ENCODE measurements at regions not wholly inside any gene's neighbourhood (a gene's known extent, or its start where the extent isn't known, plus 50 kb on each side); places are given as distances from the start of the nearest gene placed in this dataset.
"Not testable (repeated sequence)": the region's sequence is repeated elsewhere in the genome, so short reads cannot be mapped to it uniquely, and the experiment has no call there.

GRCh38 chr4:58303456-58303855 lies 1193.3 kb upstream of the IGFBP7 start:
- no peaks in the 10 kb centered on the region for H3K27me3 Mint-ChIP-seq
- H3K27ac Mint-ChIP-seq = no peak overlapping the region
- H3K36me3 Mint-ChIP-seq (ENCODE audit: low read depth) = no peaks in the 10 kb centered on the region
- H3K9me3 Mint-ChIP-seq = peaks cover 9% of the 10 kb centered on the region
- H3K4me3 Mint-ChIP-seq = no peak overlapping the region
- ATAC-seq (replicated peaks) = no peak
- H3K4me1 Mint-ChIP-seq = no peaks in the 10 kb centered on the region

- Mint-ChIP-seq H3K27ac (no peak overlapping the region), H3K4me1 (no peaks in the 10 kb centered on the region), H3K36me3 (ENCODE audit: low read depth) (no peaks in the 10 kb centered on the region), H3K9me3 (peaks cover 13% of the 10 kb centered on the region), H3K27me3 (no peaks in the 10 kb centered on the region), H3K4me3 (no peak overlapping the region)
- no peak for ATAC-seq (replicated peaks)
These were observed 1191.3 kb upstream of the IGFBP7 start for GRCh38 chr4:58301376-58301999.

- Mint-ChIP-seq H3K9me3 (peaks cover 21% of the 10 kb centered on the region), H3K4me3 (no peak overlapping the region), H3K4me1 (no peaks in the 10 kb centered on the region), H3K27me3 (no peaks in the 10 kb centered on the region), H3K36me3 (ENCODE audit: low read depth) (no peaks in the 10 kb centered on the region), H3K27ac (no peak overlapping the region)
- no peak for ATAC-seq (replicated peaks)
These were observed 1176.2 kb upstream of the IGFBP7 start for GRCh38 chr4:58286335-58286734.

GRCh38 chr4:58280928-58281327 lies 1170.7 kb upstream of the IGFBP7 start:
- H3K36me3 Mint-ChIP-seq (ENCODE audit: low read depth); H3K27me3 Mint-ChIP-seq; H3K27ac Mint-ChIP-seq; H3K4me3 Mint-ChIP-seq; ATAC-seq (replicated peaks); H3K4me1 Mint-ChIP-seq: not testable (repeated sequence)
- H3K9me3 Mint-ChIP-seq = peaks cover 16% of the 10 kb centered on the region

GRCh38 chr4:58275856-58276255 lies 1165.7 kb upstream of the IGFBP7 start:
- no peaks in the 10 kb centered on the region for H3K36me3 Mint-ChIP-seq (ENCODE audit: low read depth)
- peaks cover 13% of the 10 kb centered on the region for H3K9me3 Mint-ChIP-seq
- no peaks in the 10 kb centered on the region for H3K27me3 Mint-ChIP-seq
- no peak overlapping the region for H3K4me3 Mint-ChIP-seq
- ATAC-seq (replicated peaks) = no peak
- no peak overlapping the region for H3K27ac Mint-ChIP-seq
- H3K4me1 Mint-ChIP-seq = no peaks in the 10 kb centered on the region

GRCh38 chr4:58274553-58274952 lies 1164.4 kb upstream of the IGFBP7 start:
- H3K9me3 Mint-ChIP-seq = peaks cover 13% of the 10 kb centered on the region
- H3K36me3 Mint-ChIP-seq (ENCODE audit: low read depth) = no peaks in the 10 kb centered on the region
- no peaks in the 10 kb centered on the region for H3K4me1 Mint-ChIP-seq
- no peak for ATAC-seq (replicated peaks)
- no peak overlapping the region for H3K27ac Mint-ChIP-seq
- H3K4me3 Mint-ChIP-seq = no peak overlapping the region
- H3K27me3 Mint-ChIP-seq = no peaks in the 10 kb centered on the region

- H3K4me1 Mint-ChIP-seq = no peaks in the 10 kb centered on the region
- no peak for ATAC-seq (replicated peaks)
- no peak overlapping the region for H3K4me3 Mint-ChIP-seq
- H3K36me3 Mint-ChIP-seq (ENCODE audit: low read depth) = no peaks in the 10 kb centered on the region
- peaks cover 17% of the 10 kb centered on the region for H3K9me3 Mint-ChIP-seq
- no peak overlapping the region for H3K27ac Mint-ChIP-seq
- H3K27me3 Mint-ChIP-seq = no peaks in the 10 kb centered on the region
These were observed 1162.1 kb upstream of the IGFBP7 start for GRCh38 chr4:58272311-58272710.

- no peaks in the 10 kb centered on the region for H3K27me3 Mint-ChIP-seq
- no peaks in the 10 kb centered on the region for H3K36me3 Mint-ChIP-seq (ENCODE audit: low read depth)
- no peak overlapping the region for H3K4me3 Mint-ChIP-seq
- peaks cover 8% of the 10 kb centered on the region for H3K9me3 Mint-ChIP-seq
- ATAC-seq (replicated peaks) = no peak
- H3K4me1 Mint-ChIP-seq = no peaks in the 10 kb centered on the region
- no peak overlapping the region for H3K27ac Mint-ChIP-seq
These were observed 1155.5 kb upstream of the IGFBP7 start for GRCh38 chr4:58265734-58266133.

- H3K9me3 Mint-ChIP-seq = peaks cover 8% of the 10 kb centered on the region
These were observed 1151.3 kb upstream of the IGFBP7 start for GRCh38 chr4:58261526-58261925.

GRCh38 chr4:58254291-58254690 lies 1144.1 kb upstream of the IGFBP7 start:
- no peak for ATAC-seq (replicated peaks)
- Mint-ChIP-seq H3K27ac (no peak overlapping the region), H3K4me3 (no peak overlapping the region), H3K36me3 (ENCODE audit: low read depth) (no peaks in the 10 kb centered on the region), H3K9me3 (peaks cover 11% of the 10 kb centered on the region), H3K4me1 (no peaks in the 10 kb centered on the region), H3K27me3 (no peaks in the 10 kb centered on the region)

More at GRCh38 chr4:58261526-58261925, 1151.3 kb upstream of the IGFBP7 start:
- H3K36me3 Mint-ChIP-seq (ENCODE audit: low read depth) = no peaks in the 10 kb centered on the region
- no peak overlapping the region for H3K4me3 Mint-ChIP-seq
- no peak overlapping the region for H3K27ac Mint-ChIP-seq
- H3K4me1 Mint-ChIP-seq = no peaks in the 10 kb centered on the region
- H3K27me3 Mint-ChIP-seq = no peaks in the 10 kb centered on the region
- ATAC-seq (replicated peaks) = no peak

GRCh38 chr4:58252656-58253055 lies 1142.5 kb upstream of the IGFBP7 start:
- Mint-ChIP-seq H3K4me3 (no peak overlapping the region), H3K27ac (no peak overlapping the region), H3K27me3 (no peaks in the 10 kb centered on the region), H3K4me1 (no peaks in the 10 kb centered on the region), H3K36me3 (ENCODE audit: low read depth) (no peaks in the 10 kb centered on the region), H3K9me3 (peaks cover 10% of the 10 kb centered on the region)
- no peak for ATAC-seq (replicated peaks)

GRCh38 chr4:58247792-58248191 lies 1137.6 kb upstream of the IGFBP7 start:
- Mint-ChIP-seq H3K27ac (no peak overlapping the region), H3K4me1 (no peaks in the 10 kb centered on the region), H3K27me3 (no peaks in the 10 kb centered on the region), H3K36me3 (ENCODE audit: low read depth) (no peaks in the 10 kb centered on the region), H3K9me3 (peaks cover 7% of the 10 kb centered on the region), H3K4me3 (no peak overlapping the region)
- ATAC-seq (replicated peaks) = no peak

GRCh38 chr4:58225460-58225859 lies 1115.3 kb upstream of the IGFBP7 start:
- no peaks in the 10 kb centered on the region for H3K27me3 Mint-ChIP-seq
- H3K4me3 Mint-ChIP-seq = no peak overlapping the region
- H3K4me1 Mint-ChIP-seq = no peaks in the 10 kb centered on the region
- H3K9me3 Mint-ChIP-seq = peaks cover 20% of the 10 kb centered on the region
- no peak for ATAC-seq (replicated peaks)
- no peaks in the 10 kb centered on the region for H3K36me3 Mint-ChIP-seq (ENCODE audit: low read depth)
- no peak overlapping the region for H3K27ac Mint-ChIP-seq

GRCh38 chr4:58219179-58219578 lies 1109.0 kb upstream of the IGFBP7 start:
- no peaks in the 10 kb centered on the region for H3K4me1 Mint-ChIP-seq
- ATAC-seq (replicated peaks) = no peak
- no peaks in the 10 kb centered on the region for H3K36me3 Mint-ChIP-seq (ENCODE audit: low read depth)
- H3K27ac Mint-ChIP-seq = no peak overlapping the region
- no peak overlapping the region for H3K4me3 Mint-ChIP-seq
- H3K27me3 Mint-ChIP-seq = no peaks in the 10 kb centered on the region
- peaks cover 16% of the 10 kb centered on the region for H3K9me3 Mint-ChIP-seq

- no peaks in the 10 kb centered on the region for H3K27me3 Mint-ChIP-seq
These were observed 1106.3 kb upstream of the IGFBP7 start for GRCh38 chr4:58216461-58216860.

GRCh38 chr4:58214376-58214775 lies 1104.2 kb upstream of the IGFBP7 start:
- ATAC-seq (replicated peaks) = no peak
- no peaks in the 10 kb centered on the region for H3K36me3 Mint-ChIP-seq (ENCODE audit: low read depth)
- no peaks in the 10 kb centered on the region for H3K27me3 Mint-ChIP-seq

More at GRCh38 chr4:58216461-58216860, 1106.3 kb upstream of the IGFBP7 start:
- Mint-ChIP-seq H3K9me3 (peaks cover 15% of the 10 kb centered on the region), H3K4me3 (no peak overlapping the region), H3K36me3 (ENCODE audit: low read depth) (no peaks in the 10 kb centered on the region), H3K27ac (no peak overlapping the region), H3K4me1 (no peaks in the 10 kb centered on the region)
- no peak for ATAC-seq (replicated peaks)

More at GRCh38 chr4:58214376-58214775, 1104.2 kb upstream of the IGFBP7 start:
- H3K9me3 Mint-ChIP-seq = peaks cover 19% of the 10 kb centered on the region
- H3K4me3 Mint-ChIP-seq = no peak overlapping the region
- no peak overlapping the region for H3K27ac Mint-ChIP-seq
- H3K4me1 Mint-ChIP-seq = no peaks in the 10 kb centered on the region

Data from activated T-helper 17 cell treated with anti-CD3 and anti-CD28 coated beads, Interleukin-2, amount 50 U/mL, for 72 hours (primary cell).